ENCODE measurements at regions not wholly inside any gene's neighbourhood (a gene's known extent, or its start where the extent isn't known, plus 50 kb on each side); places are given as distances from the start of the nearest gene placed in this dataset.

DNA sequence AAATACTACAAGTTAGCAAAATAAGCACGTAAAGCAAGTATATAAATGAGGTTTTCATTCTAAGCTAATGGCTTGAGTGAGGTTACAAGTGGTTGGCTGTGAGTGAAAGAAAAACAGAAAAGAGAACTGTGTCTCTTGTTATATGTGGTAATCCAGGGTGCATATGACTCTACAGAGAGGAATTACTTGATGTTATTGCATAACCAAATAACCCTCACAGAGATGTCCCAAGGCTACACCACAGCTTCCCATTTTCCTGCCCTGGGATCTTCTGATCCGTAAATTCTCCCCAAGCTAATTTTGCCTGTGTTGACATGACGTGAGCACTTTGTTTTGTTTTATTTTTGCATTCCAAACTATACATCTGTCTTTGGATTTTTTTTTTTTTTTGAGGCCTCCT lies 470.0 kb upstream of the INTU start:
- Mint-ChIP-seq H3K4me1 (no peaks in the 10 kb centered on the region), H3K9me3 (peaks cover 2 to 11% (median 6%) of the 10 kb centered on the region in 7 donors), H3K27me3 (no peaks in the 10 kb centered on the region), H3K27ac (no peak overlapping the region), H3K36me3 (no peaks in the 10 kb centered on the region), H3K4me3 (no peak overlapping the region)
- DNase-seq (no peak), ATAC-seq (ENCODE audit: low read depth in 2 of 2) (no peak)

DNA sequence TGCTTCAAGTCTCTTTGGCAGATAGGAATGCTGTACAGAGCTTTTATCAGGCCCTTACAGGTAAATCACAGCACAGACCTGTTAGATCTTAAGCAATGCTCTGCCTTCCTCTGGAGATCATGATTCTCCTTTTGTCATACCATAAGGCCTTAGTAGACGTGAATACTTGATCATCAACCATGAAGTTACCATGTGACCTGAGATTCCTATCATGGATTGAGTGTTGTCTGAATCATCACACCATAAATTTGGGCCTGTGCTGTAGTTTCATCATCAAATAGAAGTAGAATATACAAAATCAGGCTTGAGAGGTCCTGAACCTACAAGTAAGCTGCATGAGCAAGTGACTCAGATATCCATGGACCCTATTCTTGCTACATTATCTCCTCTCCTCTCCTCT lies 466.8 kb upstream of the INTU start:
- H3K4me1 Mint-ChIP-seq: no peaks in the 10 kb centered on the region
- H3K9me3 Mint-ChIP-seq: peaks cover 0 to 18% (median 5%) of the 10 kb centered on the region in 7 donors
- no peaks in the 10 kb centered on the region for H3K36me3 Mint-ChIP-seq
- H3K27ac Mint-ChIP-seq: no peak overlapping the region
- no peaks in the 10 kb centered on the region for H3K27me3 Mint-ChIP-seq
- DNase-seq: no peak
- ATAC-seq (ENCODE audit: low read depth in 2 of 2): no peak
- H3K4me3 Mint-ChIP-seq: no peak overlapping the region

DNA sequence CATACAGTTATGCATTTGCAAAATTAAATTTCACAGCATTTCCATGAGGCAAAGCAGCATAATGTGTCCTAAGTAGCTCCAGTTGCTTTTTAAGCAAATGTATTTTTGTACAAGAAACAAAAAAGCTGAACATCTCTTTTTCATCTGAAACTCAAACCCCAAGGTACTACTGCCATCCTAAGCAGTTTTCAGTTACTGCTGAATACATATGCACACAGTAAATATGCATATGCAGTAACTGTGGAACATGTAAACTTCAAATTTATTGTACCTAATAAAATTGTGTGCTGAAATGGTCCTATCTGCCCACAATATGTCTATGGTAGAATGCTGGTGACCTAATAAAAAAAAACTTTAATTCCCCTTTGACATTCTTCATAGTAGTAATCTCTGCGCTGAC lies 458.6 kb upstream of the INTU start:
- H3K27me3 Mint-ChIP-seq: no peaks in the 10 kb centered on the region
- H3K4me3 Mint-ChIP-seq: no peak overlapping the region
- DNase-seq: no peak
- peaks cover 0 to 9% (median 3%) of the 10 kb centered on the region in 7 donors for H3K9me3 Mint-ChIP-seq
- H3K36me3 Mint-ChIP-seq: no peaks in the 10 kb centered on the region
- ATAC-seq (ENCODE audit: low read depth in 2 of 2): no peak
- H3K4me1 Mint-ChIP-seq: no peaks in the 10 kb centered on the region
- H3K27ac Mint-ChIP-seq: no peak overlapping the region

DNA sequence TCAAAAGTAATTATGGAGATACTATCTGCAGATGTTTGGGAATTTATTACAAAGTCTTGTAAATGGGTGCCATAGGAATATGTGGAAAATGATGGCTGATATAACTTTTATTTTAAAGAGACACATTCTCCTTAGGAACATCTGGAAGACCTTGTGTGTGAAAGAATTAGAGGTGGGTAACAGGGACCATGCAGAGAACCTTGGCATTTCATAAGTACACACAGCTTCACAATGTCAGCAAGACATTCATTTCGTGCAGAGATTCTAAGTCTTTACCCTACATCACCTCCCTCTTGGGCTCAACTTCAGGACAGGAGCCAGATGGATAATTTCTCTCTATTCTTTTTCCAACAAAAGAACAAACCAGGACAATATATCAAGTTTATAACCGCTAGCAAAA lies 458.1 kb upstream of the INTU start:
- Mint-ChIP-seq H3K4me3 (no peak overlapping the region), H3K9me3 (peaks cover 0 to 5% (median 3%) of the 10 kb centered on the region in 7 donors), H3K36me3 (no peaks in the 10 kb centered on the region), H3K27me3 (no peaks in the 10 kb centered on the region), H3K4me1 (no peaks in the 10 kb centered on the region), H3K27ac (no peak overlapping the region)
- DNase-seq (no peak), ATAC-seq (ENCODE audit: low read depth in 2 of 2) (no peak)

GRCh38 chr4:127179256-127180087 lies 453.3 kb upstream of the INTU start:
- H3K27me3 Mint-ChIP-seq: no peaks in the 10 kb centered on the region
- H3K4me1 Mint-ChIP-seq: no peaks in the 10 kb centered on the region
- ATAC-seq (ENCODE audit: low read depth in 2 of 2): no peak
- DNase-seq: no peak
- H3K4me3 Mint-ChIP-seq: no peak overlapping the region
- H3K27ac Mint-ChIP-seq: no peak overlapping the region
- peaks cover 0 to 22% (median 8%) of the 10 kb centered on the region in 7 donors for H3K9me3 Mint-ChIP-seq
- no peaks in the 10 kb centered on the region for H3K36me3 Mint-ChIP-seq

DNA sequence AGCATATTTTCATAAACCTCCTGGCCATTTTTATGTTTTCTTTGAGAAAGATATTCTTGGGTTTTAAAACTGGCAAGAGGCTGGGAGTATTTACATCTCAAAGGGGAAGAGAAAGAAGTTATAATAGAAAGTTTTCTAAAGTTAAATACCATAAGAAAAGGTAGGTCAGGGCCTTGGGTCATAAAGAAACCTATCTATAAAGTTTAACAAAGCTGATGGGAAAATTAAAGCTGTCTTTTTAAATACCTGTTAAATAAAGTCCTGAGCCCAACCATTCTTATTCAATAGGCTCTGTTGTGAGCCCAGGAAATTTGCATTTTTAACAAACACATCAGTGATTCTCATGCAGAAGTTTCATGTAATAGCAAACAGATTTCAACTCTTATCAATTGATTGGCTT lies 451.8 kb upstream of the INTU start:
- Mint-ChIP-seq H3K4me3 (no peak overlapping the region), H3K4me1 (no peaks in the 10 kb centered on the region), H3K9me3 (peaks cover 0 to 26% (median 14%) of the 10 kb centered on the region in 7 donors), H3K36me3 (no peaks in the 10 kb centered on the region), H3K27me3 (no peaks in the 10 kb centered on the region), H3K27ac (no peak overlapping the region)
- no peak for ATAC-seq (ENCODE audit: low read depth in 2 of 2)
- no peak for DNase-seq

DNA sequence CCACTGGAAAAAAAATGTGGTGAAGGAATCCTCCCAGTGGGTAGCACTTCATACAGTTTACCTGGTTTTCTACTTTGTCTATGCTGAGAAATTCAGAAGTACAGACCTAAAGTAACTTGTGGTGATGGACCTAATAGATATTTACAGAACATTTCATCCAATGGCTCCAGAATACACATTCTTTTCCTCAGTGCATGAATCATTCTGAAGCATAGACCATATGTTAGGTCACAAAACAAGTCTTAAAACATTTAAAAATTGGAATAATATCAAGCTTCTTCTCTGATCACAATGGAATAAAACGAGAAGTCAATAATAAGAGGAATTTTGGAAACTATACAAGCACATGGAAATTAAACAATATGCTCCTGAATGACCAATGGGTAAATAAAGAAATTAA lies 450.1 kb upstream of the INTU start:
- Mint-ChIP-seq H3K4me3 (no peak overlapping the region), H3K36me3 (no peaks in the 10 kb centered on the region)
- no peak for ATAC-seq (ENCODE audit: low read depth in 2 of 2)

GRCh38 chr4:127188847-127189246 lies 443.9 kb upstream of the INTU start:
- ATAC-seq (ENCODE audit: low read depth in 2 of 2) (no peak), DNase-seq (no peak)
- no peaks in the 10 kb centered on the region for H3K4me1 Mint-ChIP-seq
- H3K9me3 Mint-ChIP-seq: peaks cover 3 to 25% (median 11%) of the 10 kb centered on the region in 7 donors
- H3K27ac Mint-ChIP-seq: no peak overlapping the region
- H3K27me3 Mint-ChIP-seq: no peaks in the 10 kb centered on the region
- no peaks in the 10 kb centered on the region for H3K36me3 Mint-ChIP-seq
- no peak overlapping the region for H3K4me3 Mint-ChIP-seq

More for the DNA sequence above, 450.1 kb upstream of the INTU start:
- Mint-ChIP-seq H3K27me3 (no peaks in the 10 kb centered on the region), H3K27ac (no peak overlapping the region), H3K9me3 (peaks cover 0 to 26% (median 12%) of the 10 kb centered on the region in 7 donors), H3K4me1 (no peaks in the 10 kb centered on the region)
- DNase-seq: no peak

DNA sequence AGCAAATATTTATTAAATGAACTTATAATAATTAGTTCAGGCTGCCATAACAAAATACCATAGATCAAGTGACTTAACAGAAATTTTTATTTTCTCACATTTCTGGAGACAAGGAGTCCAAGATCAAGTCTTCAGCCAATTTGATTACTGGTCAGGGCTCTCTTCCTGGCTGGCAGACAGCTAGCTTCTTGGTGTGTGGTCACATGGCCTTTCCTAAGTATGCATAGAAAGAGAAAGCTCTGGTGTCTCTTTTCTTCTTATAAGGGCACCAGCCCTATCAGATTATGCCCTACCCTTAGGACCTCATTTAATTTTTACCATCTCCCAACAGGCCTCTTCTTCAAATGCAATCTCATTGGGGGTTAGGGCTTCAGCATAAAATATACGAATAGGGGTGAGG lies 438.5 kb upstream of the INTU start:
- no peaks in the 10 kb centered on the region for H3K36me3 Mint-ChIP-seq
- ATAC-seq (ENCODE audit: low read depth in 2 of 2): no peak
- no peak overlapping the region for H3K4me3 Mint-ChIP-seq
- no peak overlapping the region for H3K27ac Mint-ChIP-seq
- H3K27me3 Mint-ChIP-seq: no peaks in the 10 kb centered on the region
- no peak for DNase-seq
- peaks cover 3 to 26% (median 5%) of the 10 kb centered on the region in 7 donors for H3K9me3 Mint-ChIP-seq
- no peaks in the 10 kb centered on the region for H3K4me1 Mint-ChIP-seq

DNA sequence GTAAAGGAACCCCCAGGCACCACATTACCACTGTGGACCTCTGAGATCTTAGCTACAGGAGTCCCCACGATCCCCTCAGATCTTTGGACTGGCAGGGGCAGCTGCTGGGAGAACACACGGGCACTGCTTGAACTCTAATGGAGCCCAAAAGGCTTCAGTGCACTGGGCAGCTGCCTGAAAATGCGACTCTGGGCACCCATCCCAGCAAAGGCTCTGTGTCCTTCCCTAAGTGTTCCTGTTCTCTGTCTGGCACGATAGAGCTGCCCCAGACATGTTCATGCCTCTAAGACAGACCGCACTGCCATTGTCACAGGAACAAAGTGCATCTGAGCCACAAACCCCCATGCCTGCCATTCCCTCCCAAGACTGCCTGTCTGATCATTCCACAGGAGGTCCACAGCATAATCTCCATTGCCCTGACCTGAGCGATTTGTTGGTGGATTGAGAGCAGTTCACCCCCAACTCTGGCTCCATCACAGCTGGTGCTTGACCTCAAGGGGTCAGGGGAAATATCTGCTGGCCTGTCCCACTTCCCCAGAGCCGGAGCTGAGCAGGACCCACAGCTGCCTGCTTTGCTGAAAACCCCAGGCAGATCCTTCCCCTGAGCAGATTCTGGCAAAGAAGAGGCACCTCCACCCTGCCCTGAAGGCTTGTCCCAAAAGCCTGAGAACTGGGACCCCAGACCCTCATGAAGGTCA lies 436.0 kb upstream of the INTU start:
- Mint-ChIP-seq H3K4me1 (no peaks in the 10 kb centered on the region), H3K27me3 (no peaks in the 10 kb centered on the region), H3K4me3 (no peak overlapping the region), H3K36me3 (no peaks in the 10 kb centered on the region), H3K27ac (no peak overlapping the region), H3K9me3 (peaks cover 0 to 37% (median 9%) of the 10 kb centered on the region in 7 donors)
- ATAC-seq (ENCODE audit: low read depth in 2 of 2) (no peak), DNase-seq (no peak)

GRCh38 chr4:127203562-127204200 lies 429.1 kb upstream of the INTU start:
- H3K27ac Mint-ChIP-seq: peak overlapping the region in 1 of 6 donors; percentile 43

DNA sequence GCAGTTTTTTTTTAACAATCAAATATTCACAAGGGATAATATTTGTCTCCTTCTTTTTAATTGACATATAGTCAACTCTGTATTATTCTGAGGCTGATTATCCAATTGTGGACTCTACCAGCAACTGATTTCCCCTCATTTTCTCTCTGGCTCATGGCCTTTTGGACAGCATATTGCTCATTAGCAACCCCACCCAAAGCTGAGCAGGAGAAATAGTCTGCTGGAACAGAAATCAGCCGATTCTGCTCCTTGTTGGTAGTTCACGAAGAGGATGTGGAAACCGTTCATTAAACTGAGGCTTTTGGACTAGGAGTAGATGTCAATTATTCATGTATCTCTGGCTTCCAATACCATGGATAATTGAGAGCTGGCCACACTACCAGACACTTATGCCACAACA lies 428.4 kb upstream of the INTU start:
- DNase-seq (no peak), ATAC-seq (ENCODE audit: low read depth in 2 of 2) (no peak)
- Mint-ChIP-seq H3K4me3 (no peak overlapping the region), H3K9me3 (peaks cover 0 to 16% (median 11%) of the 10 kb centered on the region in 7 donors), H3K4me1 (no peaks in the 10 kb centered on the region), H3K27me3 (no peaks in the 10 kb centered on the region), H3K27ac (no peak overlapping the region), H3K36me3 (no peaks in the 10 kb centered on the region)

More at GRCh38 chr4:127203562-127204200, 429.1 kb upstream of the INTU start:
- Mint-ChIP-seq H3K4me1 (no peaks in the 10 kb centered on the region), H3K36me3 (no peaks in the 10 kb centered on the region), H3K4me3 (no peak overlapping the region), H3K9me3 (peaks cover 0 to 19% (median 13%) of the 10 kb centered on the region in 7 donors), H3K27me3 (no peaks in the 10 kb centered on the region)
- ATAC-seq (ENCODE audit: low read depth in 2 of 2): no peak
- DNase-seq: no peak

DNA sequence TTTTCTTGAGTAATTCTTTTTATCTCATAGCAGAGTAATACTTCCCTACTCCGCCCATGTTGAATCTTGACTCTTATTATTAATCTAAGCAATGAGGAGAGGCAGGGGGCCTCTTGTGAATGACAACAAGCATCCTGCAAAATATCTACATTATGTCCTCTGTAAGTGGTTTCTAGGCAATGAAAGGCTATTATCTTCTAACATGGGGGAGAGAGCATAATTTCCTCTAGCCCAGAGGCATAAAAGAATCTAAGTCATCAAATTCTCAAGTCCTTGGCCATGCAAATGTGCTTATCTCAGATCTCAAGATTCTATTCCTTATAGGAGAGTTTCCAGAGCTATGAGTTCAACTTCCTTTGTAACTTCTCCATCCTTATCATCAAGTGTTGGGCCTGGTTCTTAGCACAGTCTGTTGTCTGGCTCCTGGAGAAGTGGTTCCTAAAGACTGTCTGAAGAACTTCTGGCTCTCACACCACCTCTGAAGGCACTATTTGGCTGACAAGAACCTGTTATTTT lies 423.1 kb upstream of the INTU start:
- H3K4me3 Mint-ChIP-seq: no peak overlapping the region
- no peak for ATAC-seq (ENCODE audit: low read depth in 2 of 2)
- no peaks in the 10 kb centered on the region for H3K4me1 Mint-ChIP-seq
- peaks cover 0 to 17% (median 5%) of the 10 kb centered on the region in 7 donors for H3K9me3 Mint-ChIP-seq
- H3K27me3 Mint-ChIP-seq: no peaks in the 10 kb centered on the region
- H3K27ac Mint-ChIP-seq: no peak overlapping the region
- no peaks in the 10 kb centered on the region for H3K36me3 Mint-ChIP-seq
- DNase-seq: no peak
